Osteoblast (primary cell): ENCODE measurements at regions not wholly inside any gene's neighbourhood (a gene's known extent, or its start where the extent isn't known, plus 50 kb on each side); places are given as distances from the start of the nearest gene placed in this dataset.

ENCODE experiments used
- DNase-seq: peaks from one replicate; pipeline ENCODE4 v3.0.0; 2011; ENCODE audit warnings: low spot score, mixed read lengths; ENCODE audit not compliant: insufficient read length; ENCODE audit errors: missing footprints
- H2AFZ ChIP-seq: 2 replicates; pipeline ENCODE4 v1.6.0; 2011; ENCODE audit warnings: mild to moderate bottlenecking, low read length
- H3K27ac ChIP-seq: 2 replicates; pipeline ENCODE4 v1.5.1; 2011; ENCODE audit warnings: mild to moderate bottlenecking, low read depth, low read length, moderate library complexity
- H3K27me3 ChIP-seq: 2 replicates; pipeline ENCODE4 v1.6.0; 2012; ENCODE audit warnings: mild to moderate bottlenecking, control low read depth, inconsistent platforms, low read length, moderate library complexity; ENCODE audit not compliant: insufficient read depth
- H3K36me3 ChIP-seq: 2 replicates; pipeline ENCODE4 v1.5.1; 2011; ENCODE audit warnings: mild to moderate bottlenecking, low read length, control low read depth, moderate library complexity; ENCODE audit not compliant: insufficient read depth
- H3K4me1 ChIP-seq: 2 replicates; pipeline ENCODE4 v1.5.1; 2011; ENCODE audit warnings: mild to moderate bottlenecking, low read length, control low read depth, moderate library complexity; ENCODE audit not compliant: insufficient read depth
- H3K4me2 ChIP-seq: 2 replicates; pipeline ENCODE4 v1.6.0; 2011; ENCODE audit warnings: mild to moderate bottlenecking, low read length; ENCODE audit not compliant: insufficient read depth
- H3K4me3 ChIP-seq: fragments of 200-600 bp; sonication (generic); 3 replicates; pipeline ENCODE4 v1.5.1; 2012; ENCODE audit warnings: mild to moderate bottlenecking, low read length, inconsistent platforms; ENCODE audit not compliant: insufficient read depth
- H3K79me2 ChIP-seq: 2 replicates; pipeline ENCODE4 v1.6.0; 2012; ENCODE audit warnings: mild to moderate bottlenecking, low read length, control low read depth, inconsistent platforms; ENCODE audit not compliant: insufficient read depth
- H3K9me3 ChIP-seq: 2 replicates; pipeline ENCODE4 v1.5.1; 2011; ENCODE audit warnings: low read depth, low read length, control low read depth
- H4K20me1 ChIP-seq: 2 replicates; pipeline ENCODE4 v1.6.0; 2012; ENCODE audit warnings: mild to moderate bottlenecking, low read length, control low read depth; ENCODE audit not compliant: insufficient read depth
- CTCF ChIP-seq: IDR thresholded peaks from 2 replicates; pipeline ENCODE4 v1.5.1; 2011; ENCODE audit warnings: mild to moderate bottlenecking, low read depth, low read length, moderate library complexity; ENCODE audit errors: extremely low read depth

- Histone ChIP-seq H3K36me3 (no peaks in the 10 kb centered on the region), H3K79me2 (no peaks in the 10 kb centered on the region), H3K4me1 (no peaks in the 10 kb centered on the region), H3K27me3 (no peaks in the 10 kb centered on the region), H3K27ac (no peak overlapping the region), H2AFZ (no peak overlapping the region), H3K4me3 (no peak overlapping the region), H3K9me3 (no peaks in the 10 kb centered on the region), H3K4me2 (no peak overlapping the region), H4K20me1 (no peaks in the 10 kb centered on the region)
- DNase-seq = no peak
- no peak for TF ChIP-seq CTCF
Measured at GRCh38 chr2:136334967-136335366, 217.0 kb upstream of the CXCR4 start.

- Histone ChIP-seq H3K36me3 (no peaks in the 10 kb centered on the region), H3K79me2 (no peaks in the 10 kb centered on the region), H3K4me3 (no peak overlapping the region), H4K20me1 (no peaks in the 10 kb centered on the region), H3K27ac (no peak overlapping the region), H3K4me1 (no peaks in the 10 kb centered on the region), H3K9me3 (no peaks in the 10 kb centered on the region), H3K4me2 (no peak overlapping the region), H2AFZ (no peak overlapping the region), H3K27me3 (no peaks in the 10 kb centered on the region)
- no peak for DNase-seq
- no peak for TF ChIP-seq CTCF
Measured at GRCh38 chr2:136332436-136333095, 214.6 kb upstream of the CXCR4 start.

- Histone ChIP-seq H3K36me3 (no peaks in the 10 kb centered on the region), H3K4me2 (no peak overlapping the region), H3K27me3 (no peaks in the 10 kb centered on the region), H4K20me1 (no peaks in the 10 kb centered on the region), H3K4me3 (no peak overlapping the region), H3K79me2 (no peaks in the 10 kb centered on the region), H3K27ac (no peak overlapping the region), H3K4me1 (no peaks in the 10 kb centered on the region), H3K9me3 (no peaks in the 10 kb centered on the region), H2AFZ (no peak overlapping the region)
- no peak for DNase-seq
- TF ChIP-seq CTCF = no peak
Measured at GRCh38 chr2:136331226-136331625, 213.3 kb upstream of the CXCR4 start.

- Histone ChIP-seq H3K27ac (no peak overlapping the region), H2AFZ (no peak overlapping the region), H3K4me1 (no peaks in the 10 kb centered on the region), H4K20me1 (no peaks in the 10 kb centered on the region), H3K36me3 (no peaks in the 10 kb centered on the region), H3K4me3 (no peak overlapping the region), H3K79me2 (no peaks in the 10 kb centered on the region), H3K4me2 (no peak overlapping the region), H3K27me3 (no peaks in the 10 kb centered on the region), H3K9me3 (no peaks in the 10 kb centered on the region)
- no peak for TF ChIP-seq CTCF
- DNase-seq = no peak
Measured at GRCh38 chr2:136328207-136328795, 210.4 kb upstream of the CXCR4 start.
